CD4-positive, CD25-positive, alpha-beta regulatory T cell (primary cell): ENCODE measurements at regions not wholly inside any gene's neighbourhood (a gene's known extent, or its start where the extent isn't known, plus 50 kb on each side); places are given as distances from the start of the nearest gene placed in this dataset.

ENCODE experiments used
- ATAC-seq, 2 donors: fragments of 150-1000 bp; cut with Tn5 transposase; one replicate each; pipeline ENCODE4 v1.10.0; 2021; ENCODE audit warnings: low read depth in 2 of 2, moderate number of reproducible peaks in 2 of 2, moderate library complexity in 1 of 2
- DNase-seq, 3 donors: peaks; one replicate each; pipeline versions ENCODE4 v3.0.0 to v3.0.0-alpha.2; 2012 to 2022; ENCODE audit warnings: mixed read lengths in 1 of 3
- H3K27ac ChIP-seq: one replicate; pipeline ENCODE4 v1.7.0; 2013; ENCODE audit warnings: mild to moderate bottlenecking, low read length; ENCODE audit not compliant: insufficient read depth, poor library complexity, severe bottlenecking
- H3K27me3 ChIP-seq: one replicate; pipeline ENCODE4 v1.7.0; 2013; ENCODE audit warnings: low read length; ENCODE audit not compliant: control insufficient read depth, insufficient read depth
- H3K36me3 ChIP-seq: one replicate; pipeline ENCODE4 v1.7.0; 2013; ENCODE audit warnings: mild to moderate bottlenecking, low read length, moderate library complexity; ENCODE audit not compliant: control insufficient read depth, insufficient read depth
- H3K4me1 ChIP-seq: 2 replicates; pipeline ENCODE4 v1.7.0; 2013; ENCODE audit warnings: mild to moderate bottlenecking, low read length; ENCODE audit not compliant: insufficient read depth, control insufficient read depth, poor library complexity, severe bottlenecking
- H3K4me3 ChIP-seq: one replicate; pipeline ENCODE4 v1.7.0; 2013; ENCODE audit warnings: low read depth, mild to moderate bottlenecking, low read length, moderate library complexity
- H3K9me3 ChIP-seq, 2 experiments: 1 replicate in 1 of 2; 2 replicates in 1 of 2; pipeline ENCODE4 v1.7.0; 2013; ENCODE audit warnings: low read length in 2 of 2, mild to moderate bottlenecking in 1 of 2, moderate library complexity in 1 of 2; ENCODE audit not compliant: control insufficient read depth in 2 of 2
- H3K27ac Mint-ChIP-seq, 3 donors: one replicate each; pipeline ENCODE4 v1.8.0; 2020 to 2022; ENCODE audit warnings: mild to moderate bottlenecking in 3 of 3, mixed read lengths in 3 of 3, moderate library complexity in 2 of 3
- H3K27me3 Mint-ChIP-seq: one replicate; pipeline ENCODE4 v1.8.0; 2022; ENCODE audit warnings: mild to moderate bottlenecking, mixed read lengths
- H3K36me3 Mint-ChIP-seq: one replicate; pipeline ENCODE4 v1.8.0; 2020; ENCODE audit warnings: mixed read lengths
- H3K4me1 Mint-ChIP-seq, 4 donors: one replicate each; pipeline ENCODE4 v1.8.0; 2020 to 2022; ENCODE audit warnings: mixed read lengths in 4 of 4, mild to moderate bottlenecking in 1 of 4
- H3K4me3 Mint-ChIP-seq, 4 donors: one replicate each; pipeline ENCODE4 v1.8.0; 2020 to 2022; ENCODE audit warnings: mild to moderate bottlenecking in 4 of 4, mixed read lengths in 4 of 4, moderate library complexity in 3 of 4
- H3K9me3 Mint-ChIP-seq, 7 donors: one replicate each; pipeline ENCODE4 v1.8.0; 2020 to 2022; ENCODE audit warnings: mixed read lengths in 7 of 7, mild to moderate bottlenecking in 3 of 7, moderate library complexity in 2 of 7

GRCh38 chr1:97983126-97983525, 62.3 kb upstream of the DPYD start:
- Histone ChIP-seq H3K9me3 (no peaks in the 10 kb centered on the region), H3K27ac (no peak overlapping the region), H3K27me3 (peaks cover 1% of the 10 kb centered on the region), H3K4me1 (no peaks in the 10 kb centered on the region), H3K4me3 (no peak overlapping the region), H3K36me3 (no peaks in the 10 kb centered on the region)
- H3K4me1 Mint-ChIP-seq, result no peaks in the 10 kb centered on the region
- H3K27ac Mint-ChIP-seq, result no peak overlapping the region
- no peaks in the 10 kb centered on the region for H3K36me3 Mint-ChIP-seq
- H3K4me3 Mint-ChIP-seq, result no peak overlapping the region
- H3K9me3 Mint-ChIP-seq, result peaks cover 0 to 3% (median 0%) of the 10 kb centered on the region in 7 donors
- H3K27me3 Mint-ChIP-seq, result peaks cover 19% of the 10 kb centered on the region
- ATAC-seq (no peak), DNase-seq (no peak)

- Histone ChIP-seq H3K9me3 (no peaks in the 10 kb centered on the region), H3K4me3 (no peak overlapping the region), H3K27ac (no peak overlapping the region), H3K4me1 (no peaks in the 10 kb centered on the region), H3K27me3 (peaks cover 4% of the 10 kb centered on the region), H3K36me3 (no peaks in the 10 kb centered on the region)
- ATAC-seq (no peak), DNase-seq (no peak)
- H3K4me3 Mint-ChIP-seq, result no peak overlapping the region
- no peaks in the 10 kb centered on the region for H3K4me1 Mint-ChIP-seq
- H3K27me3 Mint-ChIP-seq, result peaks cover 10% of the 10 kb centered on the region
- peaks cover 0 to 1% (median 0%) of the 10 kb centered on the region in 7 donors for H3K9me3 Mint-ChIP-seq
- no peaks in the 10 kb centered on the region for H3K36me3 Mint-ChIP-seq
- H3K27ac Mint-ChIP-seq, result no peak overlapping the region
Observed at GRCh38 chr1:97980530-97980929, 59.7 kb upstream of the DPYD start.

- Mint-ChIP-seq H3K27ac (no peak overlapping the region), H3K9me3 (peaks cover 0 to 1% (median 0%) of the 10 kb centered on the region in 7 donors), H3K4me1 (no peaks in the 10 kb centered on the region), H3K4me3 (no peak overlapping the region), H3K36me3 (no peaks in the 10 kb centered on the region), H3K27me3 (peaks cover 24% of the 10 kb centered on the region)
- no peaks in the 10 kb centered on the region for H3K36me3 ChIP-seq
- H3K27me3 ChIP-seq, result peaks cover 5% of the 10 kb centered on the region
- H3K4me3 ChIP-seq, result no peak overlapping the region
- ATAC-seq (no peak), DNase-seq (no peak)
- H3K27ac ChIP-seq, result no peak overlapping the region
- no peaks in the 10 kb centered on the region for H3K9me3 ChIP-seq
- H3K4me1 ChIP-seq, result no peaks in the 10 kb centered on the region
Observed at GRCh38 chr1:97976801-97977200, 56.0 kb upstream of the DPYD start.
